GM23248 (cell line): ENCODE measurements at regions not wholly inside any gene's neighbourhood (a gene's known extent, or its start where the extent isn't known, plus 50 kb on each side); places are given as distances from the start of the nearest gene placed in this dataset.

Experiments used
- EZH2 ChIP-seq: fragments of 200-600 bp; sonication (generic); IDR thresholded peaks from 2 replicates; pipeline ENCODE4 v1.6.1; 2018; ENCODE audit warnings: antibody characterized with exemption, mild to moderate bottlenecking; ENCODE audit not compliant: insufficient read depth, poor library complexity, severe bottlenecking
- EZH2phosphoT487 ChIP-seq: fragments of 200-600 bp; sonication (generic); IDR thresholded peaks from 2 replicates; pipeline ENCODE4 v1.6.1; 2018; ENCODE audit warnings: antibody characterized with exemption, moderate library complexity, mild to moderate bottlenecking, low read depth; ENCODE audit not compliant: insufficient read depth

DNA sequence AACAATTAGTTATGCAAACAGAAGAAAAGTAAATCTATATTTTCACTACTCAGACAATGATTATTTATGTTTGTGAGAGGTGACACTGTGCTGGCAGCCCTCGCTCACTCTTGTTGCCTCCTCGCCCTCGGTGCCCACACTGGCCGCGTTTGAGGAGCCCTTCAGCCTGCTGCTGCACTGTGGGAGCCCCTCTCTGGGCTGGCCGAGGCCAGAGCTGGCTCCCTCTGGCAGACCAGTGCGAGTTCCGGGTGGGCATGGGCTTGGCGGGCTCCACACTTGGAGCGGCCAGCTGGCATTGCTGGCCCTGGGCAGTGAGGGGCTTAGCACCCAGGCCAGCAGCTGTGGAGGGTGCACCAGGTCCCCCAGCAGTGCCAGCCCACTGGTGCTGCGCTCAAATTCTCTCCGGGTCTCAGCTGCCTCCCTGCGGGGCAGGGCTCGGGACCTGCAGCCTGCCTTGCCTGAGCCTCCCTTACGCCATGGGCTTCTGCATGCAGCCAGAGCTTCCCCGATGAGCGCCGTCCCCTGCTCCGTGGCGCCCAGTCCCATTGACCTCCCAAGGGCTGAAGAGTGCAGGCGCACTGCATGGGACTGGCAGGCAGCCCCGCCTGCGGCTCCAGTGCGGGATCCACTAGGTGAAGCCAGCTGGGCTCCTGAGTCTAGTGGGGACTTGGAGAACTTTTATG is 902.6 kb downstream of the PDHA2 start:
- TF ChIP-seq EZH2 = no peak
- TF ChIP-seq EZH2phosphoT487 = no peak
